ENCODE measurements at regions not wholly inside any gene's neighbourhood (a gene's known extent, or its start where the extent isn't known, plus 50 kb on each side); places are given as distances from the start of the nearest gene placed in this dataset.
"Not testable (repeated sequence)": the region's sequence is repeated elsewhere in the genome, so short reads cannot be mapped to it uniquely, and the experiment has no call there.

GRCh38 chr5:127213231-127213630, 77.4 kb upstream of the MEGF10 start (continued):
- no peak for TF ChIP-seq REST (IDR thresholded peaks at IDR 0.05)
- no peak for TF ChIP-seq MAX (IDR thresholded peaks at IDR 0.05)
- TF ChIP-seq TAF1 (conservative IDR thresholded peaks at IDR 0.05): no peak
- TF ChIP-seq FOXA1 (IDR thresholded peaks at IDR 0.05): no peak

DNA sequence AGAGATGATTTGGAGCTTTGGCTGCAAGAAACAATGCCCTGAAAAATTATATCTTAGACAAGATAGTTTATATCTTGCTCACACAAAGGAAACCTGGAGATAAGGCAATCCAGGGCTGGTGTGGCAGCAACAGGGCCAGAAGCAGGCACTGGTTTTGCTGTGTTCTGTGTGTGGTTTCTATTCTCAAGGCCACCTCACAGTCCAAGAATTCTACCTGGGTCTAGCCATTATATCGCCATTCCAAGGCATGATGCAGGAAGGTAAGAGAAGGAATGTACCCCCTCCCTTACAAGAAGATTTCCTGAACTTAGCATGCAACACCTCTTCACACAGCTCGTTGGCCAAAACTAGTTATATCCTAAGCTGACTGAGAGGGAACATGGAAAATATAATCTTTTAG, 74.5 kb upstream of the MEGF10 start:
- Histone ChIP-seq H3K27me3 (ENCODE audit: control insufficient read depth in 4 of 4, insufficient read depth in 4 of 4, low read length in 3 of 4) (no peaks in the 10 kb centered on the region), H3K4me1 (ENCODE audit: control insufficient read depth in 4 of 4, insufficient read depth in 4 of 4, low read length in 3 of 4) (no peaks in the 10 kb centered on the region), H3K9me3 (ENCODE audit: control insufficient read depth in 4 of 4, low read length in 3 of 4) (no peaks in the 10 kb centered on the region), H3K36me3 (ENCODE audit: control insufficient read depth in 4 of 4, insufficient read depth in 3 of 4, low read depth in 1 of 4, low read length in 3 of 4) (no peaks in the 10 kb centered on the region), H3K4me3 (ENCODE audit: low read depth in 1 of 3, low read length in 3 of 3) (no peak overlapping the region), H3K9ac (ENCODE audit: low read depth in 1 of 2, low read length in 2 of 2) (no peak overlapping the region), H3K27ac (ENCODE audit: low read depth in 1 of 2, low read length in 2 of 2) (no peak overlapping the region)
- no peak for DNase-seq (ENCODE audit: low spot score)
- 89% methylated on average over 2 of the region's 2 CpGs for WGBS
- TF ChIP-seq FOXA1 (IDR thresholded peaks at IDR 0.05) (no peak), ZBTB33 (IDR thresholded peaks at IDR 0.05) (no peak), NR2F2 (IDR thresholded peaks at IDR 0.05) (no peak)

DNA sequence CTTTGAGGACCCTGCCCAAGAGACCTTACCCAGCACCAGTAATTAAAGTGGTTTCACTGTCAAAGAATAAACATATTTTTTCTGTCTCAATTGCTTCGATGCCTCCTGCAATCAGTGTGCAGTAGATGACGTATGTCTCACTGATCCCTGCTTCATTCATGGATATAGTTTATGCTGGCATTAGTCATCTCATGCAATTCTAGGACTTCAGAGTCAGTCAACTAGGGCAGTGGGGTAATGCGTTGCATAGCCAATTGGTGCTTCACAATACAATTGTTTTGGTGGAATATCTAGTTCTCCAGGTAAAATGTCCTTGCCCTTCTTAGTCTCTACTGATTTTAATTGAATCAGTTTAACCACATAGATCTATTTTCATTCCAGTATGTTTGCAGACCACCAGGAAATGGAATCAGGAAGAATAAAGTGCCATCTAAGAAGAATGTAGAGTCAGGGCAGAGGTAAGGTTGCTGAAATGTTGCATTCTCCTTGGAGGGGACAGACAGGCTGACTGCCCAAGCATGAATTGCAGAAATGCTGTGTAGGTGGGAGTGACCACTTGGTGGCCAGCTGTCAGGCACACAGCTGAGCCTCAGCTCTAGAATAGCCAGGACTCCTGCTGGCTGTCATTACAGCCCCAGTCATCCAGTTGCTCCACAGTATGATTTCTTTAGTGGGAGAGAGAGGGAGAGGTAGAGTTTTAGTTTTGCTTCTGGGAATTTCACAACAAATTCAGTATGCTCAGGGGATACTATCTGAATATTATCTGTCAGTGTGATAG, 73.5 kb upstream of the MEGF10 start:
- Histone ChIP-seq H3K4me1 (ENCODE audit: control insufficient read depth in 4 of 4, insufficient read depth in 4 of 4, low read length in 3 of 4) (no peaks in the 10 kb centered on the region), H3K9ac (ENCODE audit: low read depth in 1 of 2, low read length in 2 of 2) (no peak overlapping the region), H3K27me3 (ENCODE audit: control insufficient read depth in 4 of 4, insufficient read depth in 4 of 4, low read length in 3 of 4) (no peaks in the 10 kb centered on the region), H3K27ac (ENCODE audit: low read depth in 1 of 2, low read length in 2 of 2) (no peak overlapping the region), H3K36me3 (ENCODE audit: control insufficient read depth in 4 of 4, insufficient read depth in 3 of 4, low read depth in 1 of 4, low read length in 3 of 4) (no peaks in the 10 kb centered on the region), H3K4me3 (ENCODE audit: low read depth in 1 of 3, low read length in 3 of 3) (no peak overlapping the region), H3K9me3 (ENCODE audit: control insufficient read depth in 4 of 4, low read length in 3 of 4) (no peaks in the 10 kb centered on the region)
- no peak for DNase-seq (ENCODE audit: low spot score)
- TF ChIP-seq SP1 (IDR thresholded peaks at IDR 0.05) (no peak), ATF3 (IDR thresholded peaks at IDR 0.05) (no peak), FOXA2 (IDR thresholded peaks at IDR 0.05) (no peak)
- 97% methylated on average over 3 of the region's 3 CpGs for WGBS

DNA sequence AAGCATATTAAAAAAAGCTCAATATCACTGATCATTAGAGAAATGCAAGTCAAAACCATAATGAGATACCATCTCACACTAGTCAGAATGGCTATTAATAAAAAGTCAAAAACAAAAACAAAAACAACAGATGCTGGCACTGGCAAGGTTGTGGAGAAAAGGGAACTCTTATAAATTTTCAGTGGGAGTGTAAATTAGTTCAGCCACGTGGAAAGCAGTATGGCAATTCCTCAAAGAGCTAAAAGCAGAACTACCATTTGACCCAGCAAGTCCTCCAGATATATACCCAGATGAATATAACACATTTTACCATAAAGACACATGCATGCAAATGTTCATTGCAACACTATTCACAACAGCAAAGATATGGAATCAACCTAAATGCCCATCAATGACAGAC, 68.7 kb upstream of the MEGF10 start:
- H3K27ac ChIP-seq (ENCODE audit: low read depth in 1 of 2, low read length in 2 of 2); H3K27me3 ChIP-seq (ENCODE audit: control insufficient read depth in 4 of 4, insufficient read depth in 4 of 4, low read length in 3 of 4); H3K4me1 ChIP-seq (ENCODE audit: control insufficient read depth in 4 of 4, insufficient read depth in 4 of 4, low read length in 3 of 4); DNase-seq (ENCODE audit: low spot score); H3K9ac ChIP-seq (ENCODE audit: low read depth in 1 of 2, low read length in 2 of 2); H3K4me3 ChIP-seq (ENCODE audit: low read depth in 1 of 3, low read length in 3 of 3); H3K9me3 ChIP-seq (ENCODE audit: control insufficient read depth in 4 of 4, low read length in 3 of 4); H3K36me3 ChIP-seq (ENCODE audit: control insufficient read depth in 4 of 4, insufficient read depth in 3 of 4, low read depth in 1 of 4, low read length in 3 of 4): not testable (repeated sequence)
- WGBS: 73% methylated on average over 1 of the region's 1 CpG

DNA sequence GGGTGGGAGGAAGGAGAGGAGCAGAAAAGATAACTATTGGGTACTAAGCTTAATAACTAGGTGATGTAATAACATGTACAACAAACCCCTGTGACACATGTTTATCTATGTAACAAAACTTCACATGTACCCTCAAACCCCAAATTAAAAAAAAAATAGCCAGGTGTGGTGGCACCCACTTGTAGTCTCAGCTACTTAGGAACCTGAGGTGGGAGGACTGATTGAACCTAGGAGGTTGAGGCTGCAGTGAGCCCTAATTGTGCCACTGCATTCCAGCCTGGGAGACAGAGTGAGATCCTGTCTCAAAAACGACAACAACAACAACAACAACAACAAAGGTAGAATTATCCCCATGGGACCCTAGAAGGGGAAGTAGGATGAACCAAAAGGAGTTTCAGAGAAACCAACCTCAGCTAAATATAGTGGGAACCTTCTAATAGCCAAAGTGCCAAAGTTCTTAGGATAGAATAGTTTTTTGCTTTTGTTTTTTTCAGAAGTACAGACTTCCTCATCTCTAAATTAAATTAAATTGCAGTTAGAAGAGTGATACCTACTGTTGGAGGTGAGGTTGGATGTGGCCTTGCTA, 67.9 kb upstream of the MEGF10 start:
- not testable (repeated sequence) for DNase-seq (ENCODE audit: low spot score); H3K27ac ChIP-seq (ENCODE audit: low read depth in 1 of 2, low read length in 2 of 2); H3K4me1 ChIP-seq (ENCODE audit: control insufficient read depth in 4 of 4, insufficient read depth in 4 of 4, low read length in 3 of 4); H3K9me3 ChIP-seq (ENCODE audit: control insufficient read depth in 4 of 4, low read length in 3 of 4); H3K36me3 ChIP-seq (ENCODE audit: control insufficient read depth in 4 of 4, insufficient read depth in 3 of 4, low read depth in 1 of 4, low read length in 3 of 4); H3K27me3 ChIP-seq (ENCODE audit: control insufficient read depth in 4 of 4, insufficient read depth in 4 of 4, low read length in 3 of 4); H3K9ac ChIP-seq (ENCODE audit: low read depth in 1 of 2, low read length in 2 of 2); H3K4me3 ChIP-seq (ENCODE audit: low read depth in 1 of 3, low read length in 3 of 3)
- WGBS: 86% methylated on average over 1 of the region's 1 CpG

Measured in liver (tissue), 7 donors.